ENCODE measurements at regions not wholly inside any gene's neighbourhood (a gene's known extent, or its start where the extent isn't known, plus 50 kb on each side); places are given as distances from the start of the nearest gene placed in this dataset.

DNA sequence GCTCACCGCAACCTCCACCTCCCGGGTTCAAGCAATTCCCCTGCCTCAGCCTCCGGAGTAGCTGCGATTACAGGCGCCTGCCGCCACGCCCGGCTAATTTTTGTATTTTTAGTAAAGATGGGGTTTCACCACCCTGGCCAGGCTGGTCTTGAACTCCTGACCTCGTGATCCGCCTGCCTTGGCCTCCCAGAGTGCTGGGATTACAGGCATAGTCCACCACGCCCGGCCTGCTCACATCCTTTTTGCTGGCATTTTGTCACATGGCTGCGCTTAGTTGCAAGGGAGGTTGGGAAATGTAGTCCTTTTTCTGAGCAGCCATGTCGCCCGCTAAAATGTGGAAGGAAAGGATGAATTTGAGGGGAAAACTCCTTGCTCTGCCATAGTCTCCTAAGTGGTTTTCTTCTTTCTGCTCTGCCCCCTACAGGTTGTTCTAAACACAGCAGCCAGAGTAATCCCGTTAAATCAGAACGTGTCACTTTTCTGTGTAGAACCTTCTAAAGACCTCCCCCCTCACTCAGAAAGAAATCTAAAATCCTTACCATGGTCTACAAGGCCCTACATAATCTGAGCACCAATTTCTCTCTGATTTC, 57.8 kb upstream of the HSPA9 start (continued):
- TF ChIP-seq, protein P1, sequence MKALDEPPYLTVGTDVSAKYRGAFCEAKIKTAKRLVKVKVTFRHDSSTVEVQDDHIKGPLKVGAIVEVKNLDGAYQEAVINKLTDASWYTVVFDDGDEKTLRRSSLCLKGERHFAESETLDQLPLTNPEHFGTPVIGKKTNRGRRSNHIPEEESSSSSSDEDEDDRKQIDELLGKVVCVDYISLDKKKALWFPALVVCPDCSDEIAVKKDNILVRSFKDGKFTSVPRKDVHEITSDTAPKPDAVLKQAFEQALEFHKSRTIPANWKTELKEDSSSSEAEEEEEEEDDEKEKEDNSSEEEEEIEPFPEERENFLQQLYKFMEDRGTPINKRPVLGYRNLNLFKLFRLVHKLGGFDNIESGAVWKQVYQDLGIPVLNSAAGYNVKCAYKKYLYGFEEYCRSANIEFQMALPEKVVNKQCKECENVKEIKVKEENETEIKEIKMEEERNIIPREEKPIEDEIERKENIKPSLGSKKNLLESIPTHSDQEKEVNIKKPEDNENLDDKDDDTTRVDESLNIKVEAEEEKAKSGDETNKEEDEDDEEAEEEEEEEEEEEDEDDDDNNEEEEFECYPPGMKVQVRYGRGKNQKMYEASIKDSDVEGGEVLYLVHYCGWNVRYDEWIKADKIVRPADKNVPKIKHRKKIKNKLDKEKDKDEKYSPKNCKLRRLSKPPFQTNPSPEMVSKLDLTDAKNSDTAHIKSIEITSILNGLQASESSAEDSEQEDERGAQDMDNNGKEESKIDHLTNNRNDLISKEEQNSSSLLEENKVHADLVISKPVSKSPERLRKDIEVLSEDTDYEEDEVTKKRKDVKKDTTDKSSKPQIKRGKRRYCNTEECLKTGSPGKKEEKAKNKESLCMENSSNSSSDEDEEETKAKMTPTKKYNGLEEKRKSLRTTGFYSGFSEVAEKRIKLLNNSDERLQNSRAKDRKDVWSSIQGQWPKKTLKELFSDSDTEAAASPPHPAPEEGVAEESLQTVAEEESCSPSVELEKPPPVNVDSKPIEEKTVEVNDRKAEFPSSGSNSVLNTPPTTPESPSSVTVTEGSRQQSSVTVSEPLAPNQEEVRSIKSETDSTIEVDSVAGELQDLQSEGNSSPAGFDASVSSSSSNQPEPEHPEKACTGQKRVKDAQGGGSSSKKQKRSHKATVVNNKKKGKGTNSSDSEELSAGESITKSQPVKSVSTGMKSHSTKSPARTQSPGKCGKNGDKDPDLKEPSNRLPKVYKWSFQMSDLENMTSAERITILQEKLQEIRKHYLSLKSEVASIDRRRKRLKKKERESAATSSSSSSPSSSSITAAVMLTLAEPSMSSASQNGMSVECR (CRISPR knock-in tag; IDR thresholded peaks at IDR 0.05; ENCODE audit: borderline replicate concordance): no peak
- TF ChIP-seq ZNF317 (CRISPR knock-in tag; IDR thresholded peaks at IDR 0.05; ENCODE audit: borderline replicate concordance, low read depth) (no peak), ZNF219 (CRISPR knock-in tag; IDR thresholded peaks at IDR 0.05; ENCODE audit: borderline replicate concordance) (no peak), ZNF416 (CRISPR knock-in tag; IDR thresholded peaks at IDR 0.05) (0 out of 2 replicates have a peak, but pooled peaks have one; percentile 25), OVOL2 (CRISPR knock-in tag; IDR thresholded peaks at IDR 0.05; ENCODE audit: borderline replicate concordance) (no peak), KAT7 (CRISPR knock-in tag; IDR thresholded peaks at IDR 0.05; ENCODE audit: borderline replicate concordance) (no peak), TEAD4 (CRISPR knock-in tag; IDR thresholded peaks at IDR 0.05) (no peak), PRRX2 (CRISPR knock-in tag; IDR thresholded peaks at IDR 0.05) (no peak), MXD4 (CRISPR knock-in tag; IDR thresholded peaks at IDR 0.05; ENCODE audit: borderline replicate concordance) (peak; percentile 44; the same call in 1 of the 2 replicates), SMAD4 (CRISPR knock-in tag; IDR thresholded peaks at IDR 0.05) (no peak), SMAD3 (CRISPR knock-in tag; IDR thresholded peaks at IDR 0.05; ENCODE audit: borderline replicate concordance) (no peak), NFYB (CRISPR knock-in tag; conservative IDR thresholded peaks at IDR 0.05; ENCODE audit: low read depth) (no peak)
- TF ChIP-seq, protein P2, sequence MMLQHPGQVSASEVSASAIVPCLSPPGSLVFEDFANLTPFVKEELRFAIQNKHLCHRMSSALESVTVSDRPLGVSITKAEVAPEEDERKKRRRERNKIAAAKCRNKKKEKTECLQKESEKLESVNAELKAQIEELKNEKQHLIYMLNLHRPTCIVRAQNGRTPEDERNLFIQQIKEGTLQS (CRISPR knock-in tag; conservative IDR thresholded peaks at IDR 0.05): no peak
- TF ChIP-seq, protein P3, sequence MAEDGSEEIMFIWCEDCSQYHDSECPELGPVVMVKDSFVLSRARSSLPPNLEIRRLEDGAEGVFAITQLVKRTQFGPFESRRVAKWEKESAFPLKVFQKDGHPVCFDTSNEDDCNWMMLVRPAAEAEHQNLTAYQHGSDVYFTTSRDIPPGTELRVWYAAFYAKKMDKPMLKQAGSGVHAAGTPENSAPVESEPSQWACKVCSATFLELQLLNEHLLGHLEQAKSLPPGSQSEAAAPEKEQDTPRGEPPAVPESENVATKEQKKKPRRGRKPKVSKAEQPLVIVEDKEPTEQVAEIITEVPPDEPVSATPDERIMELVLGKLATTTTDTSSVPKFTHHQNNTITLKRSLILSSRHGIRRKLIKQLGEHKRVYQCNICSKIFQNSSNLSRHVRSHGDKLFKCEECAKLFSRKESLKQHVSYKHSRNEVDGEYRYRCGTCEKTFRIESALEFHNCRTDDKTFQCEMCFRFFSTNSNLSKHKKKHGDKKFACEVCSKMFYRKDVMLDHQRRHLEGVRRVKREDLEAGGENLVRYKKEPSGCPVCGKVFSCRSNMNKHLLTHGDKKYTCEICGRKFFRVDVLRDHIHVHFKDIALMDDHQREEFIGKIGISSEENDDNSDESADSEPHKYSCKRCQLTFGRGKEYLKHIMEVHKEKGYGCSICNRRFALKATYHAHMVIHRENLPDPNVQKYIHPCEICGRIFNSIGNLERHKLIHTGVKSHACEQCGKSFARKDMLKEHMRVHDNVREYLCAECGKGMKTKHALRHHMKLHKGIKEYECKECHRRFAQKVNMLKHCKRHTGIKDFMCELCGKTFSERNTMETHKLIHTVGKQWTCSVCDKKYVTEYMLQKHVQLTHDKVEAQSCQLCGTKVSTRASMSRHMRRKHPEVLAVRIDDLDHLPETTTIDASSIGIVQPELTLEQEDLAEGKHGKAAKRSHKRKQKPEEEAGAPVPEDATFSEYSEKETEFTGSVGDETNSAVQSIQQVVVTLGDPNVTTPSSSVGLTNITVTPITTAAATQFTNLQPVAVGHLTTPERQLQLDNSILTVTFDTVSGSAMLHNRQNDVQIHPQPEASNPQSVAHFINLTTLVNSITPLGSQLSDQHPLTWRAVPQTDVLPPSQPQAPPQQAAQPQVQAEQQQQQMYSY (CRISPR knock-in tag; IDR thresholded peaks at IDR 0.05): no peak
- TF ChIP-seq, protein P4, sequence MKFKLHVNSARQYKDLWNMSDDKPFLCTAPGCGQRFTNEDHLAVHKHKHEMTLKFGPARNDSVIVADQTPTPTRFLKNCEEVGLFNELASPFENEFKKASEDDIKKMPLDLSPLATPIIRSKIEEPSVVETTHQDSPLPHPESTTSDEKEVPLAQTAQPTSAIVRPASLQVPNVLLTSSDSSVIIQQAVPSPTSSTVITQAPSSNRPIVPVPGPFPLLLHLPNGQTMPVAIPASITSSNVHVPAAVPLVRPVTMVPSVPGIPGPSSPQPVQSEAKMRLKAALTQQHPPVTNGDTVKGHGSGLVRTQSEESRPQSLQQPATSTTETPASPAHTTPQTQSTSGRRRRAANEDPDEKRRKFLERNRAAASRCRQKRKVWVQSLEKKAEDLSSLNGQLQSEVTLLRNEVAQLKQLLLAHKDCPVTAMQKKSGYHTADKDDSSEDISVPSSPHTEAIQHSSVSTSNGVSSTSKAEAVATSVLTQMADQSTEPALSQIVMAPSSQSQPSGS (CRISPR knock-in tag; IDR thresholded peaks at IDR 0.05; ENCODE audit: borderline replicate concordance, low read depth): no peak
- TF ChIP-seq, protein P5, sequence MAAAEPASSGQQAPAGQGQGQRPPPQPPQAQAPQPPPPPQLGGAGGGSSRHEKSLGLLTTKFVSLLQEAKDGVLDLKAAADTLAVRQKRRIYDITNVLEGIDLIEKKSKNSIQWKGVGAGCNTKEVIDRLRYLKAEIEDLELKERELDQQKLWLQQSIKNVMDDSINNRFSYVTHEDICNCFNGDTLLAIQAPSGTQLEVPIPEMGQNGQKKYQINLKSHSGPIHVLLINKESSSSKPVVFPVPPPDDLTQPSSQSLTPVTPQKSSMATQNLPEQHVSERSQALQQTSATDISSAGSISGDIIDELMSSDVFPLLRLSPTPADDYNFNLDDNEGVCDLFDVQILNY (CRISPR knock-in tag; IDR thresholded peaks at IDR 0.05): no peak
- TF ChIP-seq, protein P6, sequence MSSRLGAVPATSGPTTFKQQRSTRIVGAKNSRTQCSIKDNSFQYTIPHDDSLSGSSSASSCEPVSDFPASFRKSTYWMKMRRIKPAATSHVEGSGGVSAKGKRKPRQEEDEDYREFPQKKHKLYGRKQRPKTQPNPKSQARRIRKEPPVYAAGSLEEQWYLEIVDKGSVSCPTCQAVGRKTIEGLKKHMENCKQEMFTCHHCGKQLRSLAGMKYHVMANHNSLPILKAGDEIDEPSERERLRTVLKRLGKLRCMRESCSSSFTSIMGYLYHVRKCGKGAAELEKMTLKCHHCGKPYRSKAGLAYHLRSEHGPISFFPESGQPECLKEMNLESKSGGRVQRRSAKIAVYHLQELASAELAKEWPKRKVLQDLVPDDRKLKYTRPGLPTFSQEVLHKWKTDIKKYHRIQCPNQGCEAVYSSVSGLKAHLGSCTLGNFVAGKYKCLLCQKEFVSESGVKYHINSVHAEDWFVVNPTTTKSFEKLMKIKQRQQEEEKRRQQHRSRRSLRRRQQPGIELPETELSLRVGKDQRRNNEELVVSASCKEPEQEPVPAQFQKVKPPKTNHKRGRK (CRISPR knock-in tag; IDR thresholded peaks at IDR 0.05; ENCODE audit: borderline replicate concordance): no peak
- TF ChIP-seq, protein P7, sequence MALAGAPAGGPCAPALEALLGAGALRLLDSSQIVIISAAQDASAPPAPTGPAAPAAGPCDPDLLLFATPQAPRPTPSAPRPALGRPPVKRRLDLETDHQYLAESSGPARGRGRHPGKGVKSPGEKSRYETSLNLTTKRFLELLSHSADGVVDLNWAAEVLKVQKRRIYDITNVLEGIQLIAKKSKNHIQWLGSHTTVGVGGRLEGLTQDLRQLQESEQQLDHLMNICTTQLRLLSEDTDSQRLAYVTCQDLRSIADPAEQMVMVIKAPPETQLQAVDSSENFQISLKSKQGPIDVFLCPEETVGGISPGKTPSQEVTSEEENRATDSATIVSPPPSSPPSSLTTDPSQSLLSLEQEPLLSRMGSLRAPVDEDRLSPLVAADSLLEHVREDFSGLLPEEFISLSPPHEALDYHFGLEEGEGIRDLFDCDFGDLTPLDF (CRISPR knock-in tag; IDR thresholded peaks at IDR 0.05): no peak
- TF ChIP-seq, protein P8, sequence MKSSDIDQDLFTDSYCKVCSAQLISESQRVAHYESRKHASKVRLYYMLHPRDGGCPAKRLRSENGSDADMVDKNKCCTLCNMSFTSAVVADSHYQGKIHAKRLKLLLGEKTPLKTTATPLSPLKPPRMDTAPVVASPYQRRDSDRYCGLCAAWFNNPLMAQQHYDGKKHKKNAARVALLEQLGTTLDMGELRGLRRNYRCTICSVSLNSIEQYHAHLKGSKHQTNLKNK (CRISPR knock-in tag; IDR thresholded peaks at IDR 0.05): no peak
- TF ChIP-seq, protein P9, sequence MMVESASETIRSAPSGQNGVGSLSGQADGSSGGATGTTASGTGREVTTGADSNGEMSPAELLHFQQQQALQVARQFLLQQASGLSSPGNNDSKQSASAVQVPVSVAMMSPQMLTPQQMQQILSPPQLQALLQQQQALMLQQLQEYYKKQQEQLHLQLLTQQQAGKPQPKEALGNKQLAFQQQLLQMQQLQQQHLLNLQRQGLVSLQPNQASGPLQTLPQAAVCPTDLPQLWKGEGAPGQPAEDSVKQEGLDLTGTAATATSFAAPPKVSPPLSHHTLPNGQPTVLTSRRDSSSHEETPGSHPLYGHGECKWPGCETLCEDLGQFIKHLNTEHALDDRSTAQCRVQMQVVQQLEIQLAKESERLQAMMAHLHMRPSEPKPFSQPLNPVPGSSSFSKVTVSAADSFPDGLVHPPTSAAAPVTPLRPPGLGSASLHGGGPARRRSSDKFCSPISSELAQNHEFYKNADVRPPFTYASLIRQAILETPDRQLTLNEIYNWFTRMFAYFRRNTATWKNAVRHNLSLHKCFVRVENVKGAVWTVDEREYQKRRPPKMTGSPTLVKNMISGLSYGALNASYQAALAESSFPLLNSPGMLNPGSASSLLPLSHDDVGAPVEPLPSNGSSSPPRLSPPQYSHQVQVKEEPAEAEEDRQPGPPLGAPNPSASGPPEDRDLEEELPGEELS (CRISPR knock-in tag; IDR thresholded peaks at IDR 0.05): no peak
